SK-N-SH (cell line): ENCODE measurements at regions not wholly inside any gene's neighbourhood (a gene's known extent, or its start where the extent isn't known, plus 50 kb on each side); places are given as distances from the start of the nearest gene placed in this dataset.

Experiments used
- CTCF ChIA-PET: fragments of 300-600, 350-600 bp; formaldehyde crosslinking; extraction: SDS; loops from one replicate; lab custom pipeline; 2021; lab: Yijun Ruan, JAX
- POLR2A ChIA-PET: fragments of 350-600 bp; sonication (Branson Sonifier 250); formaldehyde crosslinking; extraction: SDS; loops from one replicate; lab custom pipeline; 2020; ENCODE audit warnings: antibody characterized with exemption, inconsistent platforms; lab: Yijun Ruan, JAX
- DNase-seq: peaks from one replicate; pipeline ENCODE4 v3.0.0; 2012
- H2AFZ ChIP-seq: fragments of 200-600 bp; sonication (generic); 2 replicates; pipeline ENCODE4 v1.8.1; 2016; ENCODE audit warnings: antibody characterized with exemption, mild to moderate bottlenecking, low read depth
- H3F3A ChIP-seq: fragments of 200-600 bp; sonication (generic); replicated peaks from 2 replicates; pipeline ENCODE3; 2016; ENCODE audit warnings: antibody characterized with exemption, mild to moderate bottlenecking; ENCODE audit not compliant: insufficient read depth
- H3K27ac ChIP-seq, 2 experiments: fragments of 200-500 bp in 1 of 2; fragments of 200-600 bp in 1 of 2; sonication (Bioruptor generic) in 1 of 2; sonication (generic), shearing (Covaris generic) in 1 of 2; 2 replicates each; pipeline versions ENCODE4 v1.5.1 to v1.6.1; 2014 to 2016; ENCODE audit warnings: low read depth in 2 of 2, inconsistent platforms in 1 of 2, low read length in 1 of 2, mild to moderate bottlenecking in 1 of 2, mixed read lengths in 1 of 2
- H3K27me3 ChIP-seq: fragments of 200-600 bp; sonication (generic), shearing (Covaris generic); 2 replicates; pipeline ENCODE4 v1.6.1; 2016; ENCODE audit warnings: mixed run types; ENCODE audit not compliant: insufficient read depth
- H3K36me3 ChIP-seq, 2 experiments: fragments of 200-500 bp in 1 of 2; fragments of 200-600 bp in 1 of 2; sonication (Bioruptor generic) in 1 of 2; sonication (generic) in 1 of 2; replicated peaks in 1 of 2; 2 replicates each; pipeline versions ENCODE3 to v1.5.1; 2014 to 2016; ENCODE audit warnings: low read length in 1 of 2, mild to moderate bottlenecking in 1 of 2; ENCODE audit not compliant: insufficient read depth in 2 of 2, control insufficient read depth in 1 of 2
- H3K4me1 ChIP-seq, 2 experiments: fragments of 200-500 bp in 1 of 2; fragments of 200-600 bp in 1 of 2; sonication (Bioruptor generic) in 1 of 2; sonication (generic), shearing (Covaris generic) in 1 of 2; 2 replicates each; pipeline versions ENCODE4 v1.5.1 to v1.6.1; 2014 to 2016; ENCODE audit warnings: low read depth in 1 of 2, low read length in 1 of 2, mixed run types in 1 of 2; ENCODE audit not compliant: insufficient read depth in 2 of 2, control insufficient read depth in 1 of 2
- H3K4me2 ChIP-seq: fragments of 200-600 bp; sonication (generic), shearing (Covaris generic); 2 replicates; pipeline ENCODE4 v1.6.1; 2017; ENCODE audit warnings: mixed run types
- H3K4me3 ChIP-seq, 2 experiments: fragments of 200-500 bp in 1 of 2; fragments of 200-600 bp in 1 of 2; sonication (Bioruptor generic) in 1 of 2; sonication (generic), shearing (Covaris generic) in 1 of 2; 2 replicates each; pipeline versions ENCODE4 v1.5.1 to v1.8.1; 2014 to 2016; ENCODE audit warnings: low read depth in 2 of 2, inconsistent platforms in 1 of 2, low read length in 1 of 2, mild to moderate bottlenecking in 1 of 2, mixed read lengths in 1 of 2, moderate library complexity in 1 of 2
- H3K79me2 ChIP-seq: fragments of 200-600 bp; sonication (generic); 2 replicates; pipeline ENCODE4 v1.8.1; 2017; ENCODE audit warnings: mild to moderate bottlenecking; ENCODE audit not compliant: insufficient read depth
- H3K9ac ChIP-seq: fragments of 200-600 bp; sonication (generic); 2 replicates; pipeline ENCODE4 v1.6.1; 2017; ENCODE audit warnings: mixed run types
- H3K9me2 ChIP-seq: fragments of 200-600 bp; sonication (generic); 2 replicates; pipeline ENCODE4 v1.6.1; 2017; ENCODE audit warnings: mixed run types
- H3K9me3 ChIP-seq: fragments of 200-600 bp; sonication (generic); 2 replicates; pipeline ENCODE4 v1.6.1; 2017; ENCODE audit warnings: mixed run types, mild to moderate bottlenecking, moderate library complexity
- H4K20me1 ChIP-seq: fragments of 200-600 bp; sonication (generic); 2 replicates; pipeline ENCODE4 v1.6.1; 2017; ENCODE audit warnings: mild to moderate bottlenecking, mixed run types; ENCODE audit not compliant: insufficient read depth
- CTCF ChIP-seq: fragments of 200-600 bp; sonication (generic); IDR thresholded peaks from 2 replicates; pipeline ENCODE4 v1.6.1; 2017; ENCODE audit warnings: antibody characterized with exemption, mild to moderate bottlenecking, moderate library complexity
- EP300 ChIP-seq, 2 experiments: IDR thresholded peaks; 2 replicates each; pipeline versions ENCODE4 v1.4.0 to v1.6.1; 2012; ENCODE audit warnings: borderline replicate concordance in 1 of 2, low read depth in 1 of 2, low read length in 1 of 2
- EZH2phosphoT487 ChIP-seq: fragments of 200-600 bp; sonication (generic); IDR thresholded peaks from 2 replicates; pipeline ENCODE4 v1.6.1; 2017; ENCODE audit warnings: low read depth, mixed run types, mild to moderate bottlenecking, antibody characterized with exemption, moderate library complexity, borderline replicate concordance
- FOXM1 ChIP-seq: IDR thresholded peaks from 2 replicates; pipeline ENCODE4 v1.4.0; 2012; ENCODE audit warnings: low read depth, mild to moderate bottlenecking
- GATA2 ChIP-seq: sonication (generic); formaldehyde crosslinking; IDR thresholded peaks from 2 replicates; pipeline ENCODE4 v1.5.0; 2020; ENCODE audit warnings: mild to moderate bottlenecking, missing genetic modification reagents
- IRF3 ChIP-seq: fragments of 150-350 bp; IDR thresholded peaks from 2 replicates; pipeline ENCODE4 v1.6.1; 2016; ENCODE audit warnings: mild to moderate bottlenecking, low read depth, low read length
- MAX ChIP-seq: IDR thresholded peaks from 2 replicates; pipeline ENCODE4 v1.4.0; 2012; ENCODE audit warnings: low read depth
- MEF2A ChIP-seq: IDR thresholded peaks from 2 replicates; pipeline ENCODE4 v1.4.0; 2012; ENCODE audit warnings: low read depth, borderline replicate concordance
- RAD21 ChIP-seq: IDR thresholded peaks from 2 replicates; pipeline ENCODE4 v1.6.1; 2012; ENCODE audit warnings: mild to moderate bottlenecking, low read length
- SMC3 ChIP-seq: IDR thresholded peaks from 2 replicates; pipeline ENCODE4 v1.6.1; 2012; ENCODE audit warnings: low read depth, low read length, improper control_type of control experiment
- TCF12 ChIP-seq: IDR thresholded peaks from 2 replicates; pipeline ENCODE4 v1.4.0; 2012
- TEAD4 ChIP-seq: IDR thresholded peaks from 2 replicates; pipeline ENCODE4 v1.4.0; 2012; ENCODE audit warnings: mild to moderate bottlenecking, borderline replicate concordance; ENCODE audit not compliant: insufficient read depth
- ZBTB33 ChIP-seq: IDR thresholded peaks from 2 replicates; pipeline ENCODE4 v1.4.0; 2012; ENCODE audit warnings: low read depth, borderline replicate concordance
- WGBS: methylation state at CpG from one replicate; pipeline ENCODE4 v1.1.6; 2017; ENCODE audit warnings: low lambda C conversion rate; 5-methylcytosine and 5-hydroxymethylcytosine counted together

GRCh38 chr3:104458657-104459056 is 908.1 kb upstream of the ALCAM start:
- no peaks in the 10 kb centered on the region for H3K9me3 ChIP-seq
- H3K27ac ChIP-seq: no peak overlapping the region
- no peak overlapping the region for H3K9ac ChIP-seq
- no peaks in the 10 kb centered on the region for H3F3A ChIP-seq
- H3K9me2 ChIP-seq: no peaks in the 10 kb centered on the region
- no peaks in the 10 kb centered on the region for H4K20me1 ChIP-seq
- POLR2A ChIA-PET: no interaction called here
- DNase-seq: no peak
- H3K4me1 ChIP-seq: peaks cover 0 to 6% of the 10 kb centered on the region in 2 experiments; a peak in 2 of 4 replicates
- H3K36me3 ChIP-seq: no peaks in the 10 kb centered on the region
- H3K4me3 ChIP-seq: no peak overlapping the region
- no peaks in the 10 kb centered on the region for H3K79me2 ChIP-seq
- TF ChIP-seq MAX (no peak), EZH2phosphoT487 (no peak), GATA2 (CRISPR knock-in tag) (no peak), SMC3 (no peak), EP300 (IDR thresholded peaks at IDR 0.05; ENCODE audit: borderline replicate concordance in 1 of 2, low read depth in 1 of 2, low read length in 1 of 2) (no peak), MEF2A (no peak), ZBTB33 (no peak), TEAD4 (no peak), FOXM1 (no peak)
- TF ChIP-seq, all 33 proteins: peak for 0
- CTCF ChIA-PET: no interaction called here
- Histone ChIP-seq H3K4me2 (no peak overlapping the region), H2AFZ (no peak overlapping the region), H3K27me3 (no peaks in the 10 kb centered on the region)

DNA sequence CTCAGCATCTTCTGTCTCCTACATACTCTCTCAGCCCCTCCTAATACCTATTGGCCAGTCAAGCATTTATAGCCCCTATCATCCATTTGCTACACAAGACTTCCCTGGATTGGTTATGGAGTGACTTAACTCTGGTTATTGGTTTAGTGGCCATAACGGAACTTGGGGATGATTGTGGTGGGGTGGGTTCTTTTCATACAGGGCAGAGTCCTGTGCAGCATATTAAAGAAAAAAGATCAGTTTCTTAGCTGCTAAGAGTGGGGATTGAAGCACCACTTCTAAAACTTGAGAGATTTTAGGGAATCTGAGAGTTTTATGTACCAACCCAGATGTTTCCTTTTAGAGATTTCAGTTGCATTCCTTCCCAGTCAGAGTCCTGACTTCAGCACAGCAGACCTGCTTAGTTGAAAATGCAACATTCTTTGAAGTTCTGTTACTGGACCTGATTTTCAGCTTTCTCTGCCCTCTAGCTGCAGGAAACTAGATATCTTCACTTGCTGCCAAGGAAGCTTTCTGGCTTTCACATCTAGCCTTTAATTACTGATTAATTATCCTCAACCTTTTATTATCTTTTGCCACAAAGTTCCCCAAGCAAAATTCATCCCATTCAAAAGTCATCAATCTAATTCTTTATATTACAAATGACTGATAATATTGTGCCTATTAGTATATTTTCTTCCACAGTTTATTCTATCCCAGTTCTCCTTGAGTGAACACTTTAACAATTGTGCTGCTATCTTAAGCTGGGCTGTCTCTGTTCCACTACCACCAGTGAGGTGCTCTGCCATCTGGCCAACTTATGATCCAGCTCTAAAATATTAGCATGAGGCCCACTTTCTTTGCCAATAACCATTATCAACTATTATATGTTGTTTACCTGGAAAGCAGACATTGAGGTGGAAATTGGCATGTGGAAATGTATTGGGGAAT is 906.0 kb upstream of the ALCAM start:
- WGBS: 72% methylated on average over 1 of the region's 1 CpG
- POLR2A ChIA-PET: no interaction called here

More for the DNA sequence above, 906.0 kb upstream of the ALCAM start:
- H3K36me3 ChIP-seq: no peaks in the 10 kb centered on the region
- no peak overlapping the region for H3K9ac ChIP-seq
- no peak overlapping the region for H3K4me3 ChIP-seq
- DNase-seq: no peak
- no peaks in the 10 kb centered on the region for H3K9me3 ChIP-seq
- H3K27me3 ChIP-seq: no peaks in the 10 kb centered on the region
- H3K79me2 ChIP-seq: no peaks in the 10 kb centered on the region
- H2AFZ ChIP-seq: 0 out of 2 replicates have a peak overlapping the region, but pooled peaks have one; percentile 15
- no peaks in the 10 kb centered on the region for H3K9me2 ChIP-seq
- H3K4me1 ChIP-seq: peaks cover 0 to 6% of the 10 kb centered on the region in 2 experiments; a peak in 2 of 4 replicates
- CTCF ChIA-PET: interaction anchor here (0.6 to 0.7 kb wide), 3 partner anchors 26 to 136 kb away, joined by 3 read pairs; no protein-coding TSS in a partner anchor
- no peaks in the 10 kb centered on the region for H3F3A ChIP-seq
- peak overlapping the region in 1 of 2 experiments; percentile 66; a peak in 2 of 4 replicates for H3K27ac ChIP-seq
- TF ChIP-seq IRF3 (no peak), GATA2 (CRISPR knock-in tag) (no peak), MEF2A (no peak), TCF12 (peak; percentile 32; the same call in 1 of the 2 replicates), RAD21 (peak; percentile 66), SMC3 (peak; percentile 51), CTCF (peak; percentile 54)
- H4K20me1 ChIP-seq: no peaks in the 10 kb centered on the region
- H3K4me2 ChIP-seq: no peak overlapping the region
